ENCODE measurements at regions not wholly inside any gene's neighbourhood (a gene's known extent, or its start where the extent isn't known, plus 50 kb on each side); places are given as distances from the start of the nearest gene placed in this dataset.

GRCh38 chr18:79621501-79621900 is 58.1 kb upstream of the CTDP1 start:
- H3K27me3 ChIP-seq (replicated peaks) = peaks cover 5% of the 10 kb centered on the region; the same call in 1 of the 2 replicates
- H3K27ac ChIP-seq = no peak overlapping the region
- no peaks in the 10 kb centered on the region for H3K36me3 ChIP-seq
- no peaks in the 10 kb centered on the region for H3K9me3 ChIP-seq (replicated peaks)
- H3K4me1 ChIP-seq (replicated peaks) = no peaks in the 10 kb centered on the region
- H3K4me3 ChIP-seq = no peak overlapping the region
- no peak for DNase-seq (ENCODE audit: low read depth in 1 of 2, low spot score in 2 of 2)

GRCh38 chr18:79622004-79622403 is 57.6 kb upstream of the CTDP1 start:
- peaks cover 5% of the 10 kb centered on the region; the same call in 1 of the 2 replicates for H3K27me3 ChIP-seq (replicated peaks)

GRCh38 chr18:79624356-79625170 is 55.0 kb upstream of the CTDP1 start:
- Histone ChIP-seq H3K4me3 (no peak overlapping the region), H3K27ac (no peak overlapping the region), H3K9me3 (replicated peaks) (no peaks in the 10 kb centered on the region), H3K27me3 (replicated peaks) (peaks cover 5% of the 10 kb centered on the region; the same call in 1 of the 2 replicates), H3K36me3 (no peaks in the 10 kb centered on the region), H3K4me1 (replicated peaks) (no peaks in the 10 kb centered on the region)
- no peak for DNase-seq (ENCODE audit: low read depth in 1 of 2, low spot score in 2 of 2)

More at GRCh38 chr18:79622004-79622403, 57.6 kb upstream of the CTDP1 start:
- Histone ChIP-seq H3K4me3 (no peak overlapping the region), H3K27ac (no peak overlapping the region), H3K9me3 (replicated peaks) (no peaks in the 10 kb centered on the region), H3K4me1 (replicated peaks) (no peaks in the 10 kb centered on the region), H3K36me3 (no peaks in the 10 kb centered on the region)
- no peak for DNase-seq (ENCODE audit: low read depth in 1 of 2, low spot score in 2 of 2)

GRCh38 chr18:79625195-79625923 is 54.2 kb upstream of the CTDP1 start:
- DNase-seq (ENCODE audit: low read depth in 1 of 2, low spot score in 2 of 2) = no peak
- peaks cover 1% of the 10 kb centered on the region; the same call in 1 of the 2 replicates for H3K4me1 ChIP-seq (replicated peaks)

GRCh38 chr18:79625924-79626561 is 53.6 kb upstream of the CTDP1 start:
- Histone ChIP-seq H3K4me3 (no peak overlapping the region), H3K27me3 (replicated peaks) (peaks cover 5% of the 10 kb centered on the region; the same call in 1 of the 2 replicates), H3K36me3 (no peaks in the 10 kb centered on the region), H3K9me3 (replicated peaks) (no peaks in the 10 kb centered on the region), H3K4me1 (replicated peaks) (peaks cover 4% of the 10 kb centered on the region; the same call in 1 of the 2 replicates), H3K27ac (no peak overlapping the region)
- DNase-seq (ENCODE audit: low read depth in 1 of 2, low spot score in 2 of 2) = no peak

More at GRCh38 chr18:79625195-79625923, 54.2 kb upstream of the CTDP1 start:
- no peak overlapping the region for H3K4me3 ChIP-seq
- no peaks in the 10 kb centered on the region for H3K36me3 ChIP-seq
- H3K27ac ChIP-seq = no peak overlapping the region
- H3K9me3 ChIP-seq (replicated peaks) = no peaks in the 10 kb centered on the region
- H3K27me3 ChIP-seq (replicated peaks) = peaks cover 5% of the 10 kb centered on the region; the same call in 1 of the 2 replicates

GRCh38 chr18:79626905-79627749 is 52.5 kb upstream of the CTDP1 start:
- Histone ChIP-seq H3K4me1 (replicated peaks) (peaks cover 4% of the 10 kb centered on the region; the same call in 1 of the 2 replicates), H3K9me3 (replicated peaks) (no peaks in the 10 kb centered on the region), H3K27me3 (replicated peaks) (peaks cover 5% of the 10 kb centered on the region; the same call in 1 of the 2 replicates), H3K4me3 (no peak overlapping the region), H3K36me3 (no peaks in the 10 kb centered on the region), H3K27ac (no peak overlapping the region)
- no peak for DNase-seq (ENCODE audit: low read depth in 1 of 2, low spot score in 2 of 2)

GRCh38 chr18:79627750-79628294 is 51.8 kb upstream of the CTDP1 start:
- no peak for DNase-seq (ENCODE audit: low read depth in 1 of 2, low spot score in 2 of 2)
- Histone ChIP-seq H3K4me3 (no peak overlapping the region), H3K4me1 (replicated peaks) (peaks cover 4% of the 10 kb centered on the region; the same call in 1 of the 2 replicates), H3K9me3 (replicated peaks) (no peaks in the 10 kb centered on the region), H3K27ac (no peak overlapping the region), H3K36me3 (no peaks in the 10 kb centered on the region), H3K27me3 (replicated peaks) (peaks cover 5% of the 10 kb centered on the region; the same call in 1 of the 2 replicates)

GRCh38 chr18:79628416-79629248 is 51.0 kb upstream of the CTDP1 start:
- Histone ChIP-seq H3K4me3 (no peak overlapping the region), H3K36me3 (no peaks in the 10 kb centered on the region), H3K27ac (no peak overlapping the region), H3K4me1 (replicated peaks) (peaks cover 4% of the 10 kb centered on the region; the same call in 1 of the 2 replicates), H3K27me3 (replicated peaks) (peaks cover 5% of the 10 kb centered on the region; the same call in 1 of the 2 replicates), H3K9me3 (replicated peaks) (no peaks in the 10 kb centered on the region)
- DNase-seq (ENCODE audit: low read depth in 1 of 2, low spot score in 2 of 2) = no peak

- no peak overlapping the region for H3K4me3 ChIP-seq
- 0 out of 2 replicates have a peak, but pooled peaks cover 2% of the 10 kb centered on the region for H3K9me3 ChIP-seq (replicated peaks)
- no peaks in the 10 kb centered on the region for H3K36me3 ChIP-seq
- peaks cover 4% of the 10 kb centered on the region; the same call in 1 of the 2 replicates for H3K4me1 ChIP-seq (replicated peaks)
- peak in 1 of 2 experiments; percentile 28 for DNase-seq (ENCODE audit: low read depth in 1 of 2, low spot score in 2 of 2)
- H3K27me3 ChIP-seq (replicated peaks) = peaks cover 5% of the 10 kb centered on the region; the same call in 1 of the 2 replicates
- H3K27ac ChIP-seq = no peak overlapping the region
Observed at GRCh38 chr18:79629249-79629558, 50.4 kb upstream of the CTDP1 start.

- Histone ChIP-seq H3K27me3 (replicated peaks) (peaks cover 4% of the 10 kb centered on the region; the same call in 1 of the 2 replicates), H3K9me3 (replicated peaks) (0 out of 2 replicates have a peak, but pooled peaks cover 4% of the 10 kb centered on the region), H3K27ac (no peak overlapping the region), H3K4me1 (replicated peaks) (peaks cover 8% of the 10 kb centered on the region), H3K36me3 (no peaks in the 10 kb centered on the region), H3K4me3 (no peak overlapping the region)
- DNase-seq (ENCODE audit: low read depth in 1 of 2, low spot score in 2 of 2) = peak in 1 of 2 experiments; percentile 35
Observed at GRCh38 chr18:79629606-79630005, 50.0 kb upstream of the CTDP1 start.

Measured in SJSA1 (cell line).